B cell (primary cell): ENCODE measurements at regions not wholly inside any gene's neighbourhood (a gene's known extent, or its start where the extent isn't known, plus 50 kb on each side); places are given as distances from the start of the nearest gene placed in this dataset.

ENCODE experiments used
- CTCF ChIP-seq: fragments of 200-600 bp; IDR thresholded peaks from one replicate; pipeline ENCODE4 v1.8.0; 2022; ENCODE audit warnings: antibody characterized with exemption, mild to moderate bottlenecking
- EZH2 ChIP-seq: IDR thresholded peaks from 2 replicates; pipeline ENCODE4 v1.6.1; 2012; ENCODE audit warnings: borderline replicate concordance, low read depth, mild to moderate bottlenecking, moderate library complexity, low read length; ENCODE audit not compliant: insufficient read depth, poor library complexity, severe bottlenecking

- TF ChIP-seq CTCF (no peak), EZH2 (no peak)
These were observed 144.6 kb downstream of the WT1 start for GRCh38 chr11:32290783-32291182.
